HEK293T (cell line): ENCODE measurements at regions not wholly inside any gene's neighbourhood (a gene's known extent, or its start where the extent isn't known, plus 50 kb on each side); places are given as distances from the start of the nearest gene placed in this dataset.
A peak's percentile ranks its signal among the peaks of the same experiment; 100 is the strongest.

Source experiments
- CTCF ChIA-PET: fragments of 350-600 bp; formaldehyde crosslinking; extraction: SDS; loops from one replicate; lab custom pipeline; 2021; ENCODE audit warnings: antibody characterized with exemption, inconsistent platforms; lab: Yijun Ruan, JAX
- POLR2A ChIA-PET: fragments of 350-600 bp; formaldehyde crosslinking; extraction: SDS; loops from one replicate; lab custom pipeline; 2020; ENCODE audit warnings: antibody characterized with exemption, inconsistent platforms; lab: Yijun Ruan, JAX
- DNase-seq: peaks from one replicate; pipeline ENCODE4 v3.0.0; 2012; ENCODE audit warnings: mixed read lengths; ENCODE audit errors: extremely low spot score
- ARNT ChIP-seq: fragments of 450-650 bp; IDR thresholded peaks from 2 replicates; pipeline ENCODE4 v1.6.1; 2017; ENCODE audit warnings: mild to moderate bottlenecking
- BHLHE40 ChIP-seq: fragments of 450-650 bp; IDR thresholded peaks from 2 replicates; pipeline ENCODE4 v1.6.1; 2016; ENCODE audit warnings: mild to moderate bottlenecking, moderate library complexity, borderline replicate concordance
- CTBP1 ChIP-seq: fragments of 450-650 bp; IDR thresholded peaks from 2 replicates; pipeline ENCODE4 v1.6.1; 2016; ENCODE audit warnings: borderline replicate concordance
- ELF4 ChIP-seq: fragments of 450-650 bp; IDR thresholded peaks from 2 replicates; pipeline ENCODE4 v1.6.1; 2017; ENCODE audit warnings: antibody characterized with exemption
- FOXA1 ChIP-seq: fragments of 450-650 bp; IDR thresholded peaks from 2 replicates; pipeline ENCODE4 v1.6.1; 2016; ENCODE audit warnings: mild to moderate bottlenecking
- FOXK2 ChIP-seq: fragments of 450-650 bp; IDR thresholded peaks from 2 replicates; pipeline ENCODE4 v1.6.1; 2016; ENCODE audit warnings: mild to moderate bottlenecking
- FOXM1 ChIP-seq: fragments of 450-650 bp; IDR thresholded peaks from 2 replicates; pipeline ENCODE4 v1.6.1; 2017; ENCODE audit warnings: mild to moderate bottlenecking, borderline replicate concordance
- HDGF ChIP-seq: fragments of 450-650 bp; IDR thresholded peaks from 2 replicates; pipeline ENCODE4 v1.6.1; 2017; ENCODE audit warnings: antibody characterized with exemption, borderline replicate concordance
- L3MBTL2 ChIP-seq: fragments of 450-650 bp; conservative IDR thresholded peaks from 2 replicates; pipeline ENCODE4 v1.6.1; 2016; ENCODE audit warnings: mild to moderate bottlenecking
- LEF1 ChIP-seq: fragments of 450-650 bp; IDR thresholded peaks from 2 replicates; pipeline ENCODE4 v1.6.1; 2017; ENCODE audit warnings: mild to moderate bottlenecking, borderline replicate concordance
- NFRKB ChIP-seq: fragments of 450-650 bp; IDR thresholded peaks from 2 replicates; pipeline ENCODE4 v1.6.1; 2016; ENCODE audit warnings: mild to moderate bottlenecking, moderate library complexity
- SP1 ChIP-seq: fragments of 450-650 bp; IDR thresholded peaks from 2 replicates; pipeline ENCODE4 v1.6.1; 2017
- SUZ12 ChIP-seq: fragments of 450-650 bp; IDR thresholded peaks from 2 replicates; pipeline ENCODE4 v1.6.1; 2016; ENCODE audit warnings: mild to moderate bottlenecking
- TARDBP ChIP-seq: fragments of 450-650 bp; IDR thresholded peaks from 2 replicates; pipeline ENCODE4 v1.6.1; 2016
- ZNF384 ChIP-seq: fragments of 450-650 bp; IDR thresholded peaks from 2 replicates; pipeline ENCODE4 v1.6.1; 2016
- TF ChIP-seq, protein P1 (sequence below): fragments of 450-650 bp; IDR thresholded peaks from 2 replicates; pipeline ENCODE4 v1.6.1; 2016

DNA sequence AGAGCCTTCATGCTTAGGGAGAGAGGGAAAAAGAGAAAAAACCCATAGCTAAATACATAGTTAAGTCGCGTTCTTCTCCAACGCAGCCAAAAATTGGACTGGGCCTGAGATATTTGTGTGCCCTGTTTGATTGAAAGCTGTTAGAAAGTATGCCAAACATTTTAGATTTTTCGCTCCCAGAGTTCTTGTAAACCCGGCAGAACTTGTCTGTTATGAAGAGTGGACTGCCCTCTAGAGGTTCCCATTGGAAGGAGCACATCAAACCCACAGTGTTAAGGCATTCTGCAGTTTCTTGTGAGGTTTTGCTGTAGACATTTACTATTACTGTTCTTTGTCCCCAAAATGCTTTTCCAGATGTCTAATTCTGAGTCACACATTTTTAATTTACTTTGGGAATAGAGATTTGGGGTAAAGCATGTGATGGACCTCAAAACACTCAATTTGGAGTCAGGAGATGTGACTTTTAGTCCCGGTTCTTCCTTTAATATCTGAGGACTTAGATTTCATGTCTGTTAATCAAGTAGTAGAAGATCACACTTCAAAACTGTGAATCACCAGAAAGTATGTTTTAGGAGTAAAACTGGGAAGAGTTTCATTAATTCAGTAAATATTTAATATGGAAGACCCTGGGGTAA, 96.6 kb downstream of the PCSK1 start:
- ChIA-PET CTCF (interaction anchor here (0.7 to 2.8 kb wide), 13 partner anchors 9 to 490 kb away, joined by 3 to 10 read pairs (median 3); no protein-coding TSS in a partner anchor), POLR2A (no interaction called here)
- no peak for TF ChIP-seq L3MBTL2
- TF ChIP-seq CTBP1: no peak
- no peak for TF ChIP-seq LEF1
- TF ChIP-seq, protein P1, sequence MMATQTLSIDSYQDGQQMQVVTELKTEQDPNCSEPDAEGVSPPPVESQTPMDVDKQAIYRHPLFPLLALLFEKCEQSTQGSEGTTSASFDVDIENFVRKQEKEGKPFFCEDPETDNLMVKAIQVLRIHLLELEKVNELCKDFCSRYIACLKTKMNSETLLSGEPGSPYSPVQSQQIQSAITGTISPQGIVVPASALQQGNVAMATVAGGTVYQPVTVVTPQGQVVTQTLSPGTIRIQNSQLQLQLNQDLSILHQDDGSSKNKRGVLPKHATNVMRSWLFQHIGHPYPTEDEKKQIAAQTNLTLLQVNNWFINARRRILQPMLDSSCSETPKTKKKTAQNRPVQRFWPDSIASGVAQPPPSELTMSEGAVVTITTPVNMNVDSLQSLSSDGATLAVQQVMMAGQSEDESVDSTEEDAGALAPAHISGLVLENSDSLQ: peak; percentile 61
- TF ChIP-seq ZNF384: no peak
- TF ChIP-seq SP1: no peak
- TF ChIP-seq FOXM1: no peak
- peak; percentile 55 for DNase-seq

DNA sequence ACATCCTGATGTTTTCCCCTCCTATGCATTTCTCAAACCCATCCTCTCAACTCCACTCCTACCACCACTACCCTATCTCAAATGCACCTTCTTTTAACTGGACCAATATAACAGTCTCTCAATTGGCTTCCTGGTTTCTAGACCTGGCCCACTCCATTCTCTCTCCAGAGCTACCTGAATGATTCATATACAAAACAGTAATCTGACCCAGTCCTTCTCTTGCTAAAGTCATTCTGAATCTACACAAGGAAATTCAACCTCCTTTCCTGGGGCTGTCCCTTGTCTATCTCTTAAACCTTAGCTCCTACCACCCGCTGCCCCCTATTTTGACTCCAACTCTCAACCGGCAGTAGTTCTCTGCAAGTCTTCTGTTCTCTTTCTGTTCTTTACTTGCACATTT, 97.2 kb downstream of the PCSK1 start:
- no peak for DNase-seq
- TF ChIP-seq NFRKB: no peak
- no peak for TF ChIP-seq CTBP1
- CTCF ChIA-PET: interaction anchor here (0.6 to 2.8 kb wide), 13 partner anchors 9 to 693 kb away, joined by 3 to 10 read pairs (median 3); no protein-coding TSS in a partner anchor
- POLR2A ChIA-PET: no interaction called here

DNA sequence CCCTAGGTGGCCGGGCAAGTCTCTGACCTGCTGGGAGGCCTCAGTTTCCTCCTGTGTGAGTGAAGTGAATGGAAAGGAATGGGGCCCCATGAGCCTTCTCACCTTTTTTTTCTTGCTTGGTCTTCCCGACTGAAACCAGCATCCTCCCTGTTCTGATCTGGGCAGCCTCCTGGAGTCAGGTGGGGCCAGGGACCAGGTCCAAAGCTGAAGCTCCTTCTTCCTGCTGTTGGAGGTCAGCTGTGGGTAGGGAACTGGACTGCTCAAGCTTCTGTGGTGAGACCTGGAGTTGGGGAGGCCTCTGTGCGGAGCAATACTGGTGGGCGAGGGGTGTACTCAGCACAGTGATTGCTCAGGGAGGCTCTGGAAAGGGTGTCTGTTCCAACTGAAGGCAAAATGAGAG, 99.7 kb downstream of the PCSK1 start:
- CTCF ChIA-PET: interaction anchor here (1.1 kb wide), 1 partner anchor 441 kb away, joined by 3 read pairs; no protein-coding TSS in a partner anchor
- DNase-seq: no peak
- TF ChIP-seq TARDBP (no peak), ELF4 (no peak), CTBP1 (no peak), FOXK2 (no peak), HDGF (no peak), ZNF384 (no peak), SP1 (no peak), NFRKB (no peak), SUZ12 (no peak), FOXM1 (no peak), ARNT (no peak), BHLHE40 (no peak), LEF1 (no peak), FOXA1 (no peak), L3MBTL2 (no peak)
- TF ChIP-seq, protein P1: no peak
- POLR2A ChIA-PET: no interaction called here

DNA sequence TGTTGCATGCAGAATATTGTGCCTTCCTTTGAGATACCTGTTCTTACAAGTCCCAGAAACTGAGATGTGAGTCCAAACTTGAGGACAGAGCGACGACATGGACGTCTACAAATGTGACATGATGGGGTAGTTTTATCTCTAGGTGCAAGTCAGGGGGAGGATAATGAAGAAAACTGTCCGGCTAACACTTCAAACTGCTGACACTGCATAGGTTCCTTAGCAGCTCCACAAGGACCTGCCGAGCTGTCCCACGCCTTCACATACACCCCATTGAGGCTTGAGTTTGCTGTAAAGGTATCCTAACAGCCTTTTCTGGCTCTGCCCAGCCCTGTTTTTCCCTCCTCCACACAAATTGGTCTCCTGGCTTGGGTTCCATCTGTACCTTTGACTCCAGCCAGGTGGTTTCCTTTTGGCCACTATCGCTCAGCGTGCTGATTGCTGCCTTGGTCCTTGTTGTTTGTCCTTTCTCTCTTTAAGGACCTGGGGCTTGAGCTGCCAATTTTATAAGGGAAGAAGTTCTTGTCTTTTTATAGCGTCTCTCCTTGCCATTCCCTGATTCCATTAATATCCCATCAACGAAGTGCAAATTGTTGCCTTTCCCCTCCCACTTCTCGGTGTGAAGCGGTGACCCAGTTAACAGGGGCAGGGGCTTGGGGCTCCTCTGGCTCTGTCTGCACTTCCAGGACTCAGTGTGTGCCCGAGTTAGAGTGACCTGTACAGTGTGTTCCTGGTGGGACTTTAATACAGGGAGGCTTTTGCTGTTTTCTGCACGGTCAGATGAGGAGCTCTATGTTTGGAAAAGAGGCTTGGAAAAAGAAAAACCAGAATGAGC, 100.3 kb downstream of the PCSK1 start:
- TF ChIP-seq TARDBP: no peak
- TF ChIP-seq FOXM1: no peak
- TF ChIP-seq, protein P1: no peak
- TF ChIP-seq LEF1: no peak
- no peak for TF ChIP-seq CTBP1
- TF ChIP-seq FOXA1: no peak
- TF ChIP-seq NFRKB: no peak
- no peak for TF ChIP-seq HDGF
- TF ChIP-seq SP1: no peak
- no peak for TF ChIP-seq ELF4
- no peak for TF ChIP-seq L3MBTL2
- no peak for TF ChIP-seq ARNT
- TF ChIP-seq ZNF384: no peak
- no peak for TF ChIP-seq SUZ12
- TF ChIP-seq BHLHE40: no peak
- TF ChIP-seq FOXK2: no peak
- POLR2A ChIA-PET: no interaction called here
- DNase-seq: no peak
- CTCF ChIA-PET: interaction anchor here (1.1 kb wide), 1 partner anchor 440 kb away, joined by 3 read pairs; no protein-coding TSS in a partner anchor

DNA sequence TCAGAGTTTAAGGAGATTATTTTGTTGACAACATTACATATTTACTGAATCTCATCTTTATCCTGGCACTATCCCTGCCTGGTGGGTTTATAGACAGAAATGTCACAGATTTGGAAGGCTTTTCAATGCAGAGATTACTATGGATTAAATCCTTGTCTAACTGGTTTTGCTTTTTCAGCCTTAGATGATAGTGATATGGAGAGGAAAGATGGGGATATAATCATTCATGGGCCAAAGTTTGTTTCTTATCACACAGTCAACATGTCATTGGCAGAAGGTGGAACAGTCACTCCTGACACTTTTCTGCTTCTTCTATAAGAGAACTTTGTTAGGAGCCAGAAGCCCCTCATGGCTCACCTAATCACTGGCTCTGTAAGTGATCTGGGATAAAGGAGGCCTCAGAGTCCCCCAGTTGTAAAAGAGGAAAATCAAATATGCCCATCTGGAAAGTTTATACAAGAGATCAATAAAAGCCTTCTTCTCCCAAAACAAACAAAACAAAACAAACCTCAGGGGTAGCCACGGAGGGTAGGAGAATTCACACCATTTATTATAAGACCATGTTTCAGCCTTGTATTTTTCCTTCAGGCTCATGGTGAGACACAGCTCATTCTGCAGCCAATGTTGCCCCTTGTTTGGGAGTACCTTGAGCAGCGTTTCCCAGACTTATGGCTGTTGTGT, 101.2 kb downstream of the PCSK1 start:
- ChIA-PET CTCF (no interaction called here), POLR2A (no interaction called here)
- DNase-seq: no peak
- TF ChIP-seq FOXA1 (no peak), L3MBTL2 (no peak), FOXM1 (no peak), SUZ12 (no peak), NFRKB (no peak), HDGF (no peak), BHLHE40 (no peak), ZNF384 (no peak), LEF1 (no peak), ELF4 (no peak), ARNT (no peak), TARDBP (no peak), SP1 (no peak), CTBP1 (no peak), FOXK2 (no peak)
- TF ChIP-seq, protein P1: no peak
